H1 (cell line): ENCODE measurements at regions not wholly inside any gene's neighbourhood (a gene's known extent, or its start where the extent isn't known, plus 50 kb on each side); places are given as distances from the start of the nearest gene placed in this dataset.

Experiments used
- CTCF ChIA-PET: fragments of 300-600 bp; sonication (Branson Sonifier 250); formaldehyde crosslinking; loops from one replicate; lab custom pipeline; 2021; ENCODE audit not compliant: partially characterized antibody; lab: Charles Lee
- POLR2A ChIA-PET: fragments of 300-600 bp; sonication (Branson Sonifier 250); formaldehyde crosslinking; loops from one replicate; lab custom pipeline; 2021; ENCODE audit warnings: inconsistent platforms; ENCODE audit not compliant: partially characterized antibody; lab: Charles Lee
- DNase-seq, 2 experiments: peaks; one replicate each; pipeline versions ENCODE4 v3.0.0 to v3.0.0-alpha.2; 2010 to 2022; ENCODE audit warnings: low spot score in 2 of 2, low read depth in 1 of 2, mixed read lengths in 1 of 2
- FAIRE-seq: peaks from 2 replicates; lab custom pipeline; 2011; peaks lifted over from hg19 to GRCh38; lab: Jason Lieb, UNC
- H2AFZ ChIP-seq: 2 replicates; pipeline ENCODE4 v1.8.1; 2012; ENCODE audit warnings: low read length, inconsistent platforms
- H2AK5ac ChIP-seq: 2 replicates; pipeline ENCODE4 v1.6.1; 2013; ENCODE audit warnings: low read depth, low read length
- H2BK120ac ChIP-seq: replicated peaks from 2 replicates; pipeline ENCODE3; 2013; ENCODE audit warnings: low read depth, low read length, inconsistent platforms
- H2BK12ac ChIP-seq: 2 replicates; pipeline ENCODE4 v1.6.1; 2013; ENCODE audit warnings: low read depth, low read length
- H2BK15ac ChIP-seq: 2 replicates; pipeline ENCODE4 v1.6.1; 2013; ENCODE audit warnings: low read length
- H2BK20ac ChIP-seq: 2 replicates; pipeline ENCODE4 v1.6.1; 2013; ENCODE audit warnings: low read length
- H2BK5ac ChIP-seq: 2 replicates; pipeline ENCODE4 v1.6.1; 2013; ENCODE audit warnings: low read depth, low read length
- H3K14ac ChIP-seq: 2 replicates; pipeline ENCODE4 v1.6.1; 2013; ENCODE audit warnings: inconsistent platforms; ENCODE audit not compliant: insufficient read length
- H3K18ac ChIP-seq: 2 replicates; pipeline ENCODE4 v1.6.1; 2013; ENCODE audit warnings: low read length; ENCODE audit errors: extremely low read depth
- H3K23ac ChIP-seq: 2 replicates; pipeline ENCODE4 v1.6.1; 2013; ENCODE audit warnings: inconsistent platforms; ENCODE audit not compliant: insufficient read length
- H3K23me2 ChIP-seq: 2 replicates; pipeline ENCODE4 v1.6.1; 2013; ENCODE audit warnings: low read depth, low read length
- H3K27ac ChIP-seq: 2 replicates; pipeline ENCODE4 v1.6.1; 2011; ENCODE audit warnings: low read depth, low read length, inconsistent platforms
- H3K27me3 ChIP-seq, 4 experiments: replicated peaks in 1 of 4; 1 replicate in 1 of 4; 2 replicates in 3 of 4; pipeline versions ENCODE4 v1.6.1 to v1.8.1; 2011 to 2013; ENCODE audit warnings: low read length in 3 of 4, mild to moderate bottlenecking in 3 of 4, inconsistent platforms in 2 of 4, mixed read lengths in 2 of 4, moderate library complexity in 1 of 4; ENCODE audit not compliant: control insufficient read depth in 3 of 4, insufficient read depth in 3 of 4; ENCODE audit errors: extremely low read depth in 1 of 4
- H3K36me3 ChIP-seq, 4 experiments: 2 replicates each; pipeline versions ENCODE4 v1.6.1 to v1.8.1; 2011 to 2013; ENCODE audit warnings: mild to moderate bottlenecking in 4 of 4, low read length in 3 of 4, moderate library complexity in 2 of 4, control low read depth in 1 of 4, inconsistent platforms in 1 of 4; ENCODE audit not compliant: insufficient read depth in 4 of 4, control insufficient read depth in 2 of 4
- H3K4ac ChIP-seq: replicated peaks from 2 replicates; pipeline ENCODE3; 2013; ENCODE audit warnings: low read length, low read depth, mixed read lengths, inconsistent platforms; ENCODE audit not compliant: insufficient read length
- H3K4me1 ChIP-seq, 4 experiments: replicated peaks in 1 of 4; 1 replicate in 1 of 4; 2 replicates in 3 of 4; pipeline versions ENCODE4 v1.6.1 to v1.8.1; 2011 to 2013; ENCODE audit warnings: low read length in 3 of 4, inconsistent platforms in 2 of 4, mixed read lengths in 1 of 4; ENCODE audit not compliant: insufficient read depth in 4 of 4, control insufficient read depth in 3 of 4
- H3K4me2 ChIP-seq, 2 experiments: 2 replicates each; pipeline versions ENCODE4 v1.6.1 to v1.8.1; 2011 to 2013; ENCODE audit warnings: low read depth in 2 of 2, low read length in 2 of 2, control low read depth in 1 of 2, inconsistent platforms in 1 of 2, mild to moderate bottlenecking in 1 of 2; ENCODE audit not compliant: insufficient read depth in 1 of 2
- H3K4me3 ChIP-seq, 4 experiments: fragments of 200-600, 300-600 bp in 1 of 4; sonication (generic), shearing (Covaris generic), sonication (Bioruptor Twin) in 1 of 4; 2 replicates each; pipeline versions ENCODE4 v1.5.1 to v1.8.1; 2011 to 2016; ENCODE audit warnings: low read length in 4 of 4, low read depth in 3 of 4, control low read depth in 2 of 4, inconsistent platforms in 2 of 4, mild to moderate bottlenecking in 2 of 4, mixed read lengths in 1 of 4, moderate library complexity in 1 of 4; ENCODE audit not compliant: insufficient read depth in 2 of 4; ENCODE audit errors: extremely low read depth in 1 of 4
- H3K56ac ChIP-seq: replicated peaks from 2 replicates; pipeline ENCODE3; 2013; ENCODE audit warnings: low read depth, mild to moderate bottlenecking, mixed read lengths, low read length, inconsistent platforms; ENCODE audit not compliant: insufficient read length
- H3K79me1 ChIP-seq: 2 replicates; pipeline ENCODE4 v1.6.1; 2013; ENCODE audit warnings: low read depth, low read length, control low read depth
- H3K79me2 ChIP-seq, 2 experiments: 2 replicates each; pipeline versions ENCODE4 v1.6.1 to v1.8.1; 2012 to 2013; ENCODE audit warnings: low read length in 2 of 2, mild to moderate bottlenecking in 2 of 2, inconsistent platforms in 1 of 2; ENCODE audit not compliant: insufficient read depth in 2 of 2, control insufficient read depth in 1 of 2
- H3K9ac ChIP-seq, 4 experiments: replicated peaks in 1 of 4; 1 replicate in 1 of 4; 2 replicates in 3 of 4; pipeline versions ENCODE4 v1.6.1 to v1.8.1; 2011 to 2013; ENCODE audit warnings: low read depth in 3 of 4, low read length in 3 of 4, control low read depth in 2 of 4, mild to moderate bottlenecking in 2 of 4, moderate library complexity in 2 of 4, inconsistent platforms in 1 of 4; ENCODE audit errors: extremely low read depth in 1 of 4
- H3K9me3 ChIP-seq, 2 experiments: 2 replicates each; pipeline versions ENCODE4 v1.6.1 to v1.8.1; 2012 to 2013; ENCODE audit warnings: mild to moderate bottlenecking in 2 of 2, moderate library complexity in 2 of 2, control low read depth in 1 of 2, inconsistent platforms in 1 of 2, low read depth in 1 of 2, low read length in 1 of 2, mixed read lengths in 1 of 2; ENCODE audit not compliant: insufficient read depth in 2 of 2
- H4K20me1 ChIP-seq, 2 experiments: replicated peaks in 1 of 2; 2 replicates each; pipeline versions ENCODE3 to v1.8.1; 2011 to 2013; ENCODE audit warnings: inconsistent platforms in 2 of 2, low read length in 2 of 2, mild to moderate bottlenecking in 1 of 2; ENCODE audit not compliant: insufficient read depth in 2 of 2, control insufficient read depth in 1 of 2
- H4K5ac ChIP-seq: 2 replicates; pipeline ENCODE4 v1.6.1; 2013; ENCODE audit warnings: low read length, low read depth, mixed read lengths, inconsistent platforms; ENCODE audit not compliant: insufficient read length
- H4K8ac ChIP-seq: 2 replicates; pipeline ENCODE4 v1.8.0; 2013; ENCODE audit warnings: mild to moderate bottlenecking, moderate library complexity, low read length, inconsistent platforms; ENCODE audit not compliant: insufficient read depth; ENCODE audit errors: extremely low read depth
- H4K91ac ChIP-seq: replicated peaks from 2 replicates; pipeline ENCODE3; 2013; ENCODE audit warnings: low read length, mixed read lengths, inconsistent platforms; ENCODE audit not compliant: insufficient read length
- E2F6 ChIP-seq: IDR thresholded peaks from 2 replicates; pipeline ENCODE4 v1.6.1; 2012; ENCODE audit warnings: inconsistent platforms
- KDM4A ChIP-seq: IDR thresholded peaks from one replicate; pipeline ENCODE4 v1.7.1; 2012; ENCODE audit warnings: low read depth, mild to moderate bottlenecking, moderate library complexity, low read length, inconsistent platforms; ENCODE audit not compliant: severe bottlenecking
- KDM5A ChIP-seq: fragments of 200-600 bp; IDR thresholded peaks from 2 replicates; pipeline ENCODE4 v1.7.1; 2012; ENCODE audit warnings: mild to moderate bottlenecking, low read length, inconsistent platforms, mixed read lengths
- NANOG ChIP-seq: IDR thresholded peaks from 2 replicates; pipeline ENCODE4 v1.6.1; 2011; ENCODE audit warnings: low read length, low read depth, mild to moderate bottlenecking, inconsistent platforms; ENCODE audit not compliant: insufficient read depth, poor library complexity, severe bottlenecking
- NRF1 ChIP-seq: IDR thresholded peaks from 2 replicates; pipeline ENCODE4 v1.6.1; 2011; ENCODE audit warnings: mild to moderate bottlenecking, low read depth, low read length, improper control_type of control experiment
- POLR2A ChIP-seq, 2 experiments: IDR thresholded peaks; 1 replicate in 1 of 2; 2 replicates in 1 of 2; pipeline ENCODE4 v1.6.1; 2011; ENCODE audit warnings: low read depth in 2 of 2, low read length in 2 of 2, mild to moderate bottlenecking in 2 of 2; ENCODE audit errors: control extremely low read depth in 1 of 2
- RBBP5 ChIP-seq: IDR thresholded peaks from 2 replicates; pipeline ENCODE4 v1.7.1; 2012; ENCODE audit warnings: low read depth, mild to moderate bottlenecking, inconsistent platforms, low read length, moderate library complexity, borderline replicate concordance
- SAP30 ChIP-seq: fragments of 300-600 bp; sonication (generic); IDR thresholded peaks from 2 replicates; pipeline ENCODE4 v1.7.1; 2012; ENCODE audit warnings: low read length, moderate library complexity, mild to moderate bottlenecking, inconsistent platforms; ENCODE audit not compliant: insufficient read depth, insufficient replicate concordance
- SP4 ChIP-seq: IDR thresholded peaks from 2 replicates; pipeline ENCODE4 v1.6.1; 2012; ENCODE audit warnings: low read length, inconsistent platforms
- TEAD4 ChIP-seq: IDR thresholded peaks from 2 replicates; pipeline ENCODE4 v1.6.1; 2012; ENCODE audit warnings: low read depth, low read length, inconsistent platforms, mixed read lengths
- ZNF274 ChIP-seq: IDR thresholded peaks from 2 replicates; pipeline ENCODE4 v1.7.0; 2012; ENCODE audit warnings: low read length, borderline replicate concordance; ENCODE audit errors: extremely low read depth
- WGBS, 2 experiments: shearing (Covaris generic) in 1 of 2; methylation state at CpG; one replicate each; pipeline versions ENCODE4 v1.1.6 to v1.1.7; 2013 to 2015; ENCODE audit warnings: low lambda C conversion rate in 2 of 2, mixed read lengths in 2 of 2, inconsistent platforms in 1 of 2, low coverage in 1 of 2, missing lambda C conversion rate in 1 of 2; ENCODE audit not compliant: insufficient replicate concordance in 2 of 2, insufficient coverage in 1 of 2, insufficient read length in 1 of 2; ENCODE audit errors: extremely low coverage in 1 of 2, missing lambda C conversion rate in 1 of 2; 5-methylcytosine and 5-hydroxymethylcytosine counted together
- TF ChIP-seq, protein P1 (sequence below), 3 experiments: IDR thresholded peaks; 1 replicate in 2 of 3; 2 replicates in 1 of 3; pipeline versions ENCODE4 v1.5.1 to v1.6.1; 2011; ENCODE audit warnings: low read length in 3 of 3, mild to moderate bottlenecking in 3 of 3, inconsistent platforms in 2 of 3, low read depth in 1 of 3, moderate library complexity in 1 of 3; ENCODE audit not compliant: insufficient read depth in 1 of 3; ENCODE audit errors: control extremely low read depth in 1 of 3

- Histone ChIP-seq H4K20me1 (no peaks in the 10 kb centered on the region), H2BK12ac (no peak overlapping the region), H3K4ac (no peak overlapping the region), H3K4me3 (no peak overlapping the region), H3K27ac (no peak overlapping the region), H3K36me3 (no peaks in the 10 kb centered on the region), H3K9me3 (no peaks in the 10 kb centered on the region), H2BK5ac (no peak overlapping the region), H3K23ac (no peak overlapping the region), H3K27me3 (no peaks in the 10 kb centered on the region), H3K79me1 (no peaks in the 10 kb centered on the region), H3K23me2 (no peaks in the 10 kb centered on the region), H3K56ac (no peak overlapping the region), H3K14ac (no peak overlapping the region), H4K5ac (no peak overlapping the region), H3K9ac (no peak overlapping the region), H4K91ac (no peak overlapping the region), H2BK20ac (no peak overlapping the region), H3K4me1 (no peaks in the 10 kb centered on the region), H3K79me2 (no peaks in the 10 kb centered on the region), H3K4me2 (no peak overlapping the region), H2AK5ac (no peak overlapping the region), H4K8ac (no peak overlapping the region), H2BK15ac (no peak overlapping the region), H3K18ac (no peak overlapping the region), H2BK120ac (no peak overlapping the region), H2AFZ (no peak overlapping the region)
- FAIRE-seq, result no peak
- POLR2A ChIA-PET, result no interaction called here
- CTCF ChIA-PET, result interaction anchor here (1.1 to 2.7 kb wide), 5 partner anchors 10 to 65 kb away, joined by 3 to 21 read pairs (median 5); no protein-coding TSS in a partner anchor
- DNase-seq, result no peak
- 79% methylated on average over 5 of the region's 5 CpGs; no CpG with 5 or more reads in 1 of the 2 experiments for WGBS, 2 experiments
- no peak for TF ChIP-seq NRF1
- TF ChIP-seq ZNF274, result no peak
- TF ChIP-seq KDM5A, result no peak
- TF ChIP-seq KDM4A, result no peak
- TF ChIP-seq RBBP5, result no peak
- no peak for TF ChIP-seq SAP30
- no peak for TF ChIP-seq SP4
- TF ChIP-seq, protein P1, sequence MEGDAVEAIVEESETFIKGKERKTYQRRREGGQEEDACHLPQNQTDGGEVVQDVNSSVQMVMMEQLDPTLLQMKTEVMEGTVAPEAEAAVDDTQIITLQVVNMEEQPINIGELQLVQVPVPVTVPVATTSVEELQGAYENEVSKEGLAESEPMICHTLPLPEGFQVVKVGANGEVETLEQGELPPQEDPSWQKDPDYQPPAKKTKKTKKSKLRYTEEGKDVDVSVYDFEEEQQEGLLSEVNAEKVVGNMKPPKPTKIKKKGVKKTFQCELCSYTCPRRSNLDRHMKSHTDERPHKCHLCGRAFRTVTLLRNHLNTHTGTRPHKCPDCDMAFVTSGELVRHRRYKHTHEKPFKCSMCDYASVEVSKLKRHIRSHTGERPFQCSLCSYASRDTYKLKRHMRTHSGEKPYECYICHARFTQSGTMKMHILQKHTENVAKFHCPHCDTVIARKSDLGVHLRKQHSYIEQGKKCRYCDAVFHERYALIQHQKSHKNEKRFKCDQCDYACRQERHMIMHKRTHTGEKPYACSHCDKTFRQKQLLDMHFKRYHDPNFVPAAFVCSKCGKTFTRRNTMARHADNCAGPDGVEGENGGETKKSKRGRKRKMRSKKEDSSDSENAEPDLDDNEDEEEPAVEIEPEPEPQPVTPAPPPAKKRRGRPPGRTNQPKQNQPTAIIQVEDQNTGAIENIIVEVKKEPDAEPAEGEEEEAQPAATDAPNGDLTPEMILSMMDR (IDR thresholded peaks at IDR 0.05; ENCODE audit: control extremely low read depth in 1 of 3, insufficient read depth in 1 of 3, low read depth in 1 of 3, low read length in 3 of 3), result no peak
- no peak for TF ChIP-seq NANOG
- TF ChIP-seq TEAD4, result no peak
- TF ChIP-seq POLR2A (IDR thresholded peaks at IDR 0.05; ENCODE audit: control extremely low read depth in 1 of 2, low read depth in 2 of 2, low read length in 2 of 2), result no peak
- TF ChIP-seq E2F6, result no peak
Measured at GRCh38 chr20:22842793-22843192, 192.3 kb upstream of the SSTR4 start.
